SH-SY5Y (cell line): ENCODE measurements at regions not wholly inside any gene's neighbourhood (a gene's known extent, or its start where the extent isn't known, plus 50 kb on each side); places are given as distances from the start of the nearest gene placed in this dataset.

Experiments used
- GATA2 ChIP-seq: IDR thresholded peaks from 2 replicates; pipeline ENCODE4 v1.6.1; 2011; ENCODE audit warnings: mild to moderate bottlenecking, low read depth, low read length
- GATA3 ChIP-seq: IDR thresholded peaks from 2 replicates; pipeline ENCODE4 v1.6.1; 2011; ENCODE audit warnings: low read depth, mild to moderate bottlenecking, low read length, moderate library complexity

GRCh38 chr17:55663400-55663799, 59.3 kb downstream of the TMEM100 start:
- TF ChIP-seq GATA2, result no peak
- TF ChIP-seq GATA3, result no peak
